Suprapubic skin (tissue), 4 donors: ENCODE measurements at regions not wholly inside any gene's neighbourhood (a gene's known extent, or its start where the extent isn't known, plus 50 kb on each side); places are given as distances from the start of the nearest gene placed in this dataset.

Experiments used
- CTCF ChIP-seq, 2 donors: fragments of 200-600 bp in 1 of 2; fragments of 450-650 bp in 1 of 2; sonication (generic) in 1 of 2; IDR thresholded peaks; one replicate each; pipeline ENCODE4 v1.5.1; 2016 to 2019; ENCODE audit warnings: antibody characterized with exemption in 2 of 2, mild to moderate bottlenecking in 1 of 2, moderate library complexity in 1 of 2
- EP300 ChIP-seq: sonication (generic); formaldehyde crosslinking; IDR thresholded peaks from one replicate; pipeline ENCODE4 v1.6.1; 2017; ENCODE audit warnings: antibody characterized with exemption
- POLR2A ChIP-seq, 2 donors: fragments of 450-650 bp; IDR thresholded peaks; one replicate each; pipeline ENCODE4 v1.6.1; 2017; ENCODE audit warnings: antibody characterized with exemption in 2 of 2, mild to moderate bottlenecking in 2 of 2, moderate library complexity in 2 of 2
- POLR2AphosphoS5 ChIP-seq, 3 donors: sonication (generic); formaldehyde crosslinking; IDR thresholded peaks; one replicate each; pipeline ENCODE4 v1.6.1; 2017; ENCODE audit warnings: antibody characterized with exemption in 3 of 3

GRCh38 chr20:60662307-60662706 lies 589.8 kb upstream of the CDH4 start:
- TF ChIP-seq POLR2AphosphoS5 (IDR thresholded peaks at IDR 0.05) (no peak), CTCF (IDR thresholded peaks at IDR 0.05) (no peak), EP300 (no peak), POLR2A (IDR thresholded peaks at IDR 0.05) (no peak)
